H1 (cell line): ENCODE measurements at regions not wholly inside any gene's neighbourhood (a gene's known extent, or its start where the extent isn't known, plus 50 kb on each side); places are given as distances from the start of the nearest gene placed in this dataset.

Source experiments
- ASH2L ChIP-seq: fragments of 200-600, 300-600 bp; sonication (generic); IDR thresholded peaks from one replicate; pipeline ENCODE4 v1.7.1; 2017; ENCODE audit warnings: low read length
- CBX8 ChIP-seq: fragments of 300-800, 300-1000 bp; sonication (generic); IDR thresholded peaks from 2 replicates; pipeline ENCODE4 v1.7.1; 2016; ENCODE audit warnings: low read depth, low read length, borderline replicate concordance
- CHD7 ChIP-seq: fragments of 300-600 bp; sonication (generic); IDR thresholded peaks from 2 replicates; pipeline ENCODE4 v1.7.1; 2012; ENCODE audit warnings: low read length, moderate library complexity, mild to moderate bottlenecking, inconsistent platforms; ENCODE audit not compliant: insufficient replicate concordance
- GABPA ChIP-seq: IDR thresholded peaks from 2 replicates; pipeline ENCODE4 v1.6.1; 2011; ENCODE audit warnings: mild to moderate bottlenecking, low read length, moderate library complexity, borderline replicate concordance; ENCODE audit not compliant: insufficient read depth
- SP1 ChIP-seq: IDR thresholded peaks from 2 replicates; pipeline ENCODE4 v1.6.1; 2011; ENCODE audit warnings: low read depth, low read length
- TBP ChIP-seq: IDR thresholded peaks from 2 replicates; pipeline ENCODE4 v1.6.1; 2011; ENCODE audit warnings: low read depth, low read length, improper control_type of control experiment

- TF ChIP-seq CHD7 (no peak), CBX8 (no peak), TBP (no peak), GABPA (no peak), ASH2L (no peak), SP1 (no peak)
These were observed 131.4 kb downstream of the TRAM1L1 start (continued) for GRCh38 chr4:116953947-116954346.
